ENCODE measurements at regions not wholly inside any gene's neighbourhood (a gene's known extent, or its start where the extent isn't known, plus 50 kb on each side); places are given as distances from the start of the nearest gene placed in this dataset.

GRCh38 chr7:34331102-34331501 lies 326.9 kb upstream of the NPSR1 start:
- Histone ChIP-seq H3K79me2 (ENCODE audit: insufficient read depth, low read length) (no peaks in the 10 kb centered on the region), H3K9me3 (ENCODE audit: control insufficient read depth in 1 of 2, insufficient read depth in 1 of 2, low read depth in 1 of 2, low read length in 2 of 2) (no peaks in the 10 kb centered on the region), H2AFZ (ENCODE audit: low read depth, low read length, poor library complexity, severe bottlenecking) (no peak overlapping the region), H3K27ac (ENCODE audit: low read depth, low read length) (no peak overlapping the region), H3K4me2 (ENCODE audit: low read length) (no peak overlapping the region), H4K20me1 (ENCODE audit: insufficient read depth) (no peaks in the 10 kb centered on the region), H3K9ac (ENCODE audit: low read length) (no peak overlapping the region), H3K27me3 (ENCODE audit: insufficient read depth, low read length) (no peaks in the 10 kb centered on the region), H3K9me2 (ENCODE audit: insufficient read depth) (no peaks in the 10 kb centered on the region), H3K36me3 (ENCODE audit: control insufficient read depth in 1 of 2, insufficient read depth in 2 of 2, low read length in 2 of 2) (no peaks in the 10 kb centered on the region), H3K4me1 (ENCODE audit: control insufficient read depth in 1 of 2, insufficient read depth in 2 of 2, low read length in 2 of 2) (peaks cover 0 to 6% of the 10 kb centered on the region in 2 experiments; a peak in 1 of 4 replicates), H3K4me3 (replicated peaks in 1 of 2; ENCODE audit: low read depth in 1 of 2, low read length in 2 of 2) (no peak overlapping the region)
- no TSS peak for BruUV-seq (replicated peaks)
- DNase-seq (ENCODE audit: low read depth, low spot score) (no peak), ATAC-seq (no peak)
- RAD21 ChIA-PET (ENCODE audit: low non-redundant PET in 1 of 2, low total read pairs in 2 of 2, uncharacterized antibody in 2 of 2, unreplicated experiment in 2 of 2): no interaction called here
- CTCF ChIA-PET: interaction anchor here (1.8 kb wide), 1 partner anchor 10 kb away, joined by 5 read pairs; no protein-coding TSS in a partner anchor
- no peak for TF ChIP-seq EGR1 (IDR thresholded peaks at IDR 0.05; ENCODE audit: low read depth)
- POLR2A ChIA-PET: no interaction called here
- intact Hi-C loops (cut with micrococcal nuclease): no loop called here

- no TSS peak for BruUV-seq (replicated peaks)
- Histone ChIP-seq H3K79me2 (ENCODE audit: insufficient read depth, low read length) (no peaks in the 10 kb centered on the region), H3K4me1 (ENCODE audit: control insufficient read depth in 1 of 2, insufficient read depth in 2 of 2, low read length in 2 of 2) (peaks cover 0 to 6% of the 10 kb centered on the region in 2 experiments; a peak in 1 of 4 replicates), H3K9me2 (ENCODE audit: insufficient read depth) (no peaks in the 10 kb centered on the region), H3K27me3 (ENCODE audit: insufficient read depth, low read length) (no peaks in the 10 kb centered on the region), H2AFZ (ENCODE audit: low read depth, low read length, poor library complexity, severe bottlenecking) (no peak overlapping the region), H3K4me3 (replicated peaks in 1 of 2; ENCODE audit: low read depth in 1 of 2, low read length in 2 of 2) (no peak overlapping the region), H3K27ac (ENCODE audit: low read depth, low read length) (no peak overlapping the region), H3K9me3 (ENCODE audit: control insufficient read depth in 1 of 2, insufficient read depth in 1 of 2, low read depth in 1 of 2, low read length in 2 of 2) (no peaks in the 10 kb centered on the region), H3K36me3 (ENCODE audit: control insufficient read depth in 1 of 2, insufficient read depth in 2 of 2, low read length in 2 of 2) (no peaks in the 10 kb centered on the region), H4K20me1 (ENCODE audit: insufficient read depth) (no peaks in the 10 kb centered on the region), H3K9ac (ENCODE audit: low read length) (no peak overlapping the region), H3K4me2 (ENCODE audit: low read length) (no peak overlapping the region)
- ChIA-PET CTCF (interaction anchor here (0.9 kb wide), 1 partner anchor 11 kb away, joined by 4 read pairs; no protein-coding TSS in a partner anchor), RAD21 (ENCODE audit: low non-redundant PET in 1 of 2, low total read pairs in 2 of 2, uncharacterized antibody in 2 of 2, unreplicated experiment in 2 of 2) (no interaction called here), POLR2A (no interaction called here)
- DNase-seq (ENCODE audit: low read depth, low spot score) (no peak), ATAC-seq (no peak)
- intact Hi-C loops (cut with micrococcal nuclease): no loop called here
- no peak for TF ChIP-seq TCF7L2 (IDR thresholded peaks at IDR 0.05; ENCODE audit: borderline replicate concordance, extremely low read depth, insufficient read depth, insufficient read length)
- no peak for TF ChIP-seq ELF1 (IDR thresholded peaks at IDR 0.05; ENCODE audit: borderline replicate concordance, low read depth)
- TF ChIP-seq SP1 (IDR thresholded peaks at IDR 0.05; ENCODE audit: low read depth): no peak
- TF ChIP-seq POLR2AphosphoS5 (IDR thresholded peaks at IDR 0.05; ENCODE audit: low read depth, low read length): no peak
- TF ChIP-seq ZBTB33 (IDR thresholded peaks at IDR 0.05; ENCODE audit: extremely low read depth, insufficient replicate concordance, low read length): no peak
- TF ChIP-seq RAD21 (IDR thresholded peaks at IDR 0.05; ENCODE audit: low read depth): no peak
- TF ChIP-seq EZH2 (IDR thresholded peaks at IDR 0.05): no peak
- no peak for TF ChIP-seq POLR2A (IDR thresholded peaks at IDR 0.05; ENCODE audit: borderline replicate concordance, extremely low read depth, insufficient read depth, insufficient read length)
- TF ChIP-seq CEBPB (IDR thresholded peaks at IDR 0.05; ENCODE audit: low read depth): no peak
- no peak for TF ChIP-seq ZFX (IDR thresholded peaks at IDR 0.05)
- TF ChIP-seq MAX (IDR thresholded peaks at IDR 0.05): no peak
- no peak for TF ChIP-seq EGR1 (IDR thresholded peaks at IDR 0.05; ENCODE audit: low read depth)
- no peak for TF ChIP-seq YY1 (IDR thresholded peaks at IDR 0.05; ENCODE audit: extremely low read depth, insufficient replicate concordance, low read depth, low read length)
- no peak for TF ChIP-seq ATF3 (IDR thresholded peaks at IDR 0.05)
- TF ChIP-seq EZH2phosphoT487 (IDR thresholded peaks at IDR 0.05; ENCODE audit: borderline replicate concordance): no peak
- no peak for TF ChIP-seq REST (IDR thresholded peaks at IDR 0.05; ENCODE audit: low read depth)
Observed at GRCh38 chr7:34332006-34332405, 326.0 kb upstream of the NPSR1 start.
